Epithelial cell of esophagus (primary cell): ENCODE measurements at regions not wholly inside any gene's neighbourhood (a gene's known extent, or its start where the extent isn't known, plus 50 kb on each side); places are given as distances from the start of the nearest gene placed in this dataset.

Experiments
- DNase-seq: peaks from one replicate; pipeline ENCODE4 v3.0.0; 2010; ENCODE audit warnings: low read depth
- H3K4me3 ChIP-seq: 2 replicates; pipeline ENCODE4 v1.5.1; 2011; ENCODE audit warnings: mild to moderate bottlenecking, low read length, control low read depth
- CTCF ChIP-seq: IDR thresholded peaks from 2 replicates; pipeline ENCODE4 v1.5.1; 2011; ENCODE audit warnings: low read depth, mild to moderate bottlenecking, low read length, control low read depth, inconsistent platforms; ENCODE audit not compliant: insufficient read depth; ENCODE audit errors: missing control alignments

- no peak overlapping the region for H3K4me3 ChIP-seq
- no peak for DNase-seq
- TF ChIP-seq CTCF: no peak
Observed at GRCh38 chr9:16031971-16032370, 479.1 kb downstream of the CCDC171 start.

- no peak overlapping the region for H3K4me3 ChIP-seq
- DNase-seq: no peak
- no peak for TF ChIP-seq CTCF
Observed at GRCh38 chr9:16032799-16033198, 480.0 kb downstream of the CCDC171 start.

- no peak for TF ChIP-seq CTCF
- no peak for DNase-seq
- H3K4me3 ChIP-seq: no peak overlapping the region
Observed at GRCh38 chr9:16033253-16033652, 480.4 kb downstream of the CCDC171 start.

- TF ChIP-seq CTCF: no peak
- no peak for DNase-seq
- H3K4me3 ChIP-seq: no peak overlapping the region
Observed at GRCh38 chr9:16033921-16034691, 481.3 kb downstream of the CCDC171 start.

GRCh38 chr9:16039218-16039987 lies 486.6 kb downstream of the CCDC171 start:
- DNase-seq: peak; percentile 28
- H3K4me3 ChIP-seq: no peak overlapping the region
- TF ChIP-seq CTCF: peak; percentile 44

GRCh38 chr9:16039988-16040761 lies 487.3 kb downstream of the CCDC171 start:
- H3K4me3 ChIP-seq: no peak overlapping the region
- no peak for DNase-seq
- no peak for TF ChIP-seq CTCF
